ENCODE measurements at regions not wholly inside any gene's neighbourhood (a gene's known extent, or its start where the extent isn't known, plus 50 kb on each side); places are given as distances from the start of the nearest gene placed in this dataset.

DNA sequence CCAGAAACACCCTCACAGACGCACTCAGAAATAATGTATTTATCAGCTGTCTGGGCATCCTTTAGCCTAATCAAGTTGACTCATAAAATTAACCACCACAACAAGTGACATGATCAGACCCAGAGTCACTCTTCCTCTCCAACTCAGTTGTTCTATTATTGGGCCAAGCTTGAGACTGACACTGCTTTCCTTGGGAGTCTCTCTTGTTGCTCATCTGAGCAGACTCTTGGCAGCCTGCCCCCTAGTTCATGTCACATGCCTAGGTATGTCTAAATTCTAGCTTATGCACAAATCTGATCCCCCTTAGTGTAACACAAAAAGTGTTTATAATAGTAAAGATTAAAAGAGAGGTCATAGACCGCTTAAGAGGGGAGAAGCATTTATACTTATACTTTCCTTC is 72.6 kb upstream of the ADAMTS3 start:
- TF ChIP-seq, protein P1, sequence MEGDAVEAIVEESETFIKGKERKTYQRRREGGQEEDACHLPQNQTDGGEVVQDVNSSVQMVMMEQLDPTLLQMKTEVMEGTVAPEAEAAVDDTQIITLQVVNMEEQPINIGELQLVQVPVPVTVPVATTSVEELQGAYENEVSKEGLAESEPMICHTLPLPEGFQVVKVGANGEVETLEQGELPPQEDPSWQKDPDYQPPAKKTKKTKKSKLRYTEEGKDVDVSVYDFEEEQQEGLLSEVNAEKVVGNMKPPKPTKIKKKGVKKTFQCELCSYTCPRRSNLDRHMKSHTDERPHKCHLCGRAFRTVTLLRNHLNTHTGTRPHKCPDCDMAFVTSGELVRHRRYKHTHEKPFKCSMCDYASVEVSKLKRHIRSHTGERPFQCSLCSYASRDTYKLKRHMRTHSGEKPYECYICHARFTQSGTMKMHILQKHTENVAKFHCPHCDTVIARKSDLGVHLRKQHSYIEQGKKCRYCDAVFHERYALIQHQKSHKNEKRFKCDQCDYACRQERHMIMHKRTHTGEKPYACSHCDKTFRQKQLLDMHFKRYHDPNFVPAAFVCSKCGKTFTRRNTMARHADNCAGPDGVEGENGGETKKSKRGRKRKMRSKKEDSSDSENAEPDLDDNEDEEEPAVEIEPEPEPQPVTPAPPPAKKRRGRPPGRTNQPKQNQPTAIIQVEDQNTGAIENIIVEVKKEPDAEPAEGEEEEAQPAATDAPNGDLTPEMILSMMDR (IDR thresholded peaks at IDR 0.05; ENCODE audit: low read depth, low read length, poor library complexity, severe bottlenecking): no peak
- TF ChIP-seq EZH2phosphoT487 (IDR thresholded peaks at IDR 0.05; ENCODE audit: borderline replicate concordance, low read length): no peak
